Activated CD4-positive, alpha-beta T cell treated with anti-CD3 and anti-CD28 coated beads, Interleukin-2, amount 10 ng/mL, durations not matched to agents 24 days and 14 days (primary cell): ENCODE measurements at regions not wholly inside any gene's neighbourhood (a gene's known extent, or its start where the extent isn't known, plus 50 kb on each side); places are given as distances from the start of the nearest gene placed in this dataset.

ENCODE experiments used
- DNase-seq: peaks from one replicate; pipeline ENCODE4 v3.0.0; 2022
- H3K27ac Mint-ChIP-seq: one replicate; pipeline ENCODE4 v1.8.0; 2022; ENCODE audit warnings: mild to moderate bottlenecking, mixed read lengths
- H3K27me3 Mint-ChIP-seq: one replicate; pipeline ENCODE4 v1.8.0; 2022; ENCODE audit warnings: mixed read lengths
- H3K36me3 Mint-ChIP-seq: one replicate; pipeline ENCODE4 v1.8.0; 2022; ENCODE audit warnings: low read depth, mild to moderate bottlenecking, mixed read lengths
- H3K4me1 Mint-ChIP-seq: one replicate; pipeline ENCODE4 v1.8.0; 2021; ENCODE audit warnings: mixed read lengths
- H3K4me3 Mint-ChIP-seq: one replicate; pipeline ENCODE4 v1.8.0; 2022; ENCODE audit warnings: mild to moderate bottlenecking, moderate library complexity, mixed read lengths
- H3K9me3 Mint-ChIP-seq: one replicate; pipeline ENCODE4 v1.8.0; 2021; ENCODE audit warnings: mixed read lengths
- intact Hi-C: fragments of 100-400 bp; cut with micrococcal nuclease; formaldehyde crosslinking; loops from one replicate; pipeline ENCODE4 v1.15.1; 2023

- no peaks in the 10 kb centered on the region for H3K4me1 Mint-ChIP-seq
- no peaks in the 10 kb centered on the region for H3K27me3 Mint-ChIP-seq
- no peaks in the 10 kb centered on the region for H3K36me3 Mint-ChIP-seq
- intact Hi-C loops, result no loop called here
- no peak overlapping the region for H3K4me3 Mint-ChIP-seq
- H3K9me3 Mint-ChIP-seq, result no peaks in the 10 kb centered on the region
- no peak overlapping the region for H3K27ac Mint-ChIP-seq
- DNase-seq, result no peak
Measured at GRCh38 chr14:87196436-87196835, 796.5 kb downstream of the GALC start.

GRCh38 chr14:87187786-87188185 lies 805.2 kb downstream of the GALC start:
- peaks cover 14% of the 10 kb centered on the region for H3K9me3 Mint-ChIP-seq

GRCh38 chr14:87186737-87187136 lies 806.2 kb downstream of the GALC start:
- Mint-ChIP-seq H3K4me1 (no peaks in the 10 kb centered on the region), H3K27me3 (no peaks in the 10 kb centered on the region), H3K36me3 (no peaks in the 10 kb centered on the region), H3K9me3 (peaks cover 14% of the 10 kb centered on the region), H3K27ac (no peak overlapping the region), H3K4me3 (no peak overlapping the region)
- intact Hi-C loops, result no loop called here
- DNase-seq, result no peak

More at GRCh38 chr14:87187786-87188185, 805.2 kb downstream of the GALC start:
- no peaks in the 10 kb centered on the region for H3K4me1 Mint-ChIP-seq
- H3K27me3 Mint-ChIP-seq, result no peaks in the 10 kb centered on the region
- H3K36me3 Mint-ChIP-seq, result no peaks in the 10 kb centered on the region
- H3K27ac Mint-ChIP-seq, result no peak overlapping the region
- intact Hi-C loops, result no loop called here
- DNase-seq, result no peak
- H3K4me3 Mint-ChIP-seq, result no peak overlapping the region

GRCh38 chr14:87185961-87186560 lies 806.9 kb downstream of the GALC start:
- Mint-ChIP-seq H3K9me3 (peaks cover 14% of the 10 kb centered on the region), H3K4me3 (no peak overlapping the region), H3K27ac (no peak overlapping the region), H3K27me3 (no peaks in the 10 kb centered on the region), H3K36me3 (no peaks in the 10 kb centered on the region), H3K4me1 (no peaks in the 10 kb centered on the region)
- intact Hi-C loops, result no loop called here
- DNase-seq, result no peak

- no peaks in the 10 kb centered on the region for H3K27me3 Mint-ChIP-seq
- no peak overlapping the region for H3K4me3 Mint-ChIP-seq
- no peaks in the 10 kb centered on the region for H3K4me1 Mint-ChIP-seq
- peaks cover 6% of the 10 kb centered on the region for H3K9me3 Mint-ChIP-seq
- no peak for DNase-seq
- no peaks in the 10 kb centered on the region for H3K36me3 Mint-ChIP-seq
- intact Hi-C loops, result no loop called here
- H3K27ac Mint-ChIP-seq, result no peak overlapping the region
Measured at GRCh38 chr14:87184180-87184579, 808.8 kb downstream of the GALC start.

GRCh38 chr14:87181288-87181687 lies 811.7 kb downstream of the GALC start:
- no peaks in the 10 kb centered on the region for H3K36me3 Mint-ChIP-seq
- no peaks in the 10 kb centered on the region for H3K4me1 Mint-ChIP-seq
- H3K9me3 Mint-ChIP-seq, result peaks cover 4% of the 10 kb centered on the region
- no peaks in the 10 kb centered on the region for H3K27me3 Mint-ChIP-seq
- no peak overlapping the region for H3K4me3 Mint-ChIP-seq
- H3K27ac Mint-ChIP-seq, result no peak overlapping the region
- DNase-seq, result no peak
- intact Hi-C loops, result no loop called here

GRCh38 chr14:87179936-87180335 lies 813.0 kb downstream of the GALC start:
- no peak overlapping the region for H3K4me3 Mint-ChIP-seq
- H3K27me3 Mint-ChIP-seq, result no peaks in the 10 kb centered on the region
- no peaks in the 10 kb centered on the region for H3K4me1 Mint-ChIP-seq
- no peaks in the 10 kb centered on the region for H3K36me3 Mint-ChIP-seq
- H3K27ac Mint-ChIP-seq, result no peak overlapping the region
- no peak for DNase-seq
- intact Hi-C loops, result no loop called here
- H3K9me3 Mint-ChIP-seq, result peaks cover 4% of the 10 kb centered on the region

GRCh38 chr14:87178277-87178676 lies 814.7 kb downstream of the GALC start:
- Mint-ChIP-seq H3K27me3 (no peaks in the 10 kb centered on the region), H3K4me3 (no peak overlapping the region), H3K9me3 (no peaks in the 10 kb centered on the region), H3K4me1 (no peaks in the 10 kb centered on the region), H3K36me3 (no peaks in the 10 kb centered on the region), H3K27ac (no peak overlapping the region)
- intact Hi-C loops, result no loop called here
- no peak for DNase-seq

- Mint-ChIP-seq H3K9me3 (no peaks in the 10 kb centered on the region), H3K4me3 (no peak overlapping the region), H3K27me3 (no peaks in the 10 kb centered on the region), H3K36me3 (no peaks in the 10 kb centered on the region), H3K27ac (no peak overlapping the region), H3K4me1 (no peaks in the 10 kb centered on the region)
- DNase-seq, result no peak
- intact Hi-C loops, result no loop called here
Measured at GRCh38 chr14:87175175-87175574, 817.8 kb downstream of the GALC start.

GRCh38 chr14:87171141-87171540 lies 821.8 kb downstream of the GALC start:
- Mint-ChIP-seq H3K27me3 (no peaks in the 10 kb centered on the region), H3K4me1 (no peaks in the 10 kb centered on the region), H3K4me3 (no peak overlapping the region), H3K27ac (no peak overlapping the region), H3K9me3 (no peaks in the 10 kb centered on the region), H3K36me3 (no peaks in the 10 kb centered on the region)
- DNase-seq, result no peak
- intact Hi-C loops, result no loop called here

- Mint-ChIP-seq H3K36me3 (no peaks in the 10 kb centered on the region), H3K9me3 (no peaks in the 10 kb centered on the region), H3K27me3 (no peaks in the 10 kb centered on the region), H3K4me3 (no peak overlapping the region), H3K4me1 (no peaks in the 10 kb centered on the region), H3K27ac (no peak overlapping the region)
- DNase-seq, result no peak
- intact Hi-C loops, result no loop called here
Measured at GRCh38 chr14:87170179-87170578, 822.8 kb downstream of the GALC start.

GRCh38 chr14:87169362-87169761 lies 823.6 kb downstream of the GALC start:
- Mint-ChIP-seq H3K4me3 (no peak overlapping the region), H3K4me1 (no peaks in the 10 kb centered on the region), H3K9me3 (no peaks in the 10 kb centered on the region), H3K27me3 (no peaks in the 10 kb centered on the region), H3K36me3 (no peaks in the 10 kb centered on the region), H3K27ac (no peak overlapping the region)
- DNase-seq, result no peak
- intact Hi-C loops, result no loop called here

GRCh38 chr14:87161502-87161901 lies 831.5 kb downstream of the GALC start:
- Mint-ChIP-seq H3K27ac (no peak overlapping the region), H3K27me3 (no peaks in the 10 kb centered on the region), H3K4me1 (no peaks in the 10 kb centered on the region), H3K36me3 (no peaks in the 10 kb centered on the region), H3K9me3 (peaks cover 7% of the 10 kb centered on the region), H3K4me3 (no peak overlapping the region)
- no peak for DNase-seq
- intact Hi-C loops, result no loop called here

- Mint-ChIP-seq H3K4me3 (no peak overlapping the region), H3K9me3 (peaks cover 7% of the 10 kb centered on the region), H3K27me3 (no peaks in the 10 kb centered on the region), H3K27ac (no peak overlapping the region), H3K4me1 (no peaks in the 10 kb centered on the region), H3K36me3 (no peaks in the 10 kb centered on the region)
- no peak for DNase-seq
- intact Hi-C loops, result no loop called here
Measured at GRCh38 chr14:87160989-87161388, 832.0 kb downstream of the GALC start.

GRCh38 chr14:87158283-87158682 lies 834.7 kb downstream of the GALC start:
- H3K4me1 Mint-ChIP-seq, result no peaks in the 10 kb centered on the region
- no peak for DNase-seq
- H3K9me3 Mint-ChIP-seq, result peaks cover 7% of the 10 kb centered on the region
- no peaks in the 10 kb centered on the region for H3K27me3 Mint-ChIP-seq
- no peak overlapping the region for H3K27ac Mint-ChIP-seq
- intact Hi-C loops, result no loop called here
- no peak overlapping the region for H3K4me3 Mint-ChIP-seq
- H3K36me3 Mint-ChIP-seq, result no peaks in the 10 kb centered on the region
